Activated CD4-positive, alpha-beta memory T cell treated with anti-CD3 and anti-CD28 coated beads, Interleukin-2, amount 10 ng/mL, durations not matched to agents 7 days and 5 days (primary cell): ENCODE measurements at regions not wholly inside any gene's neighbourhood (a gene's known extent, or its start where the extent isn't known, plus 50 kb on each side); places are given as distances from the start of the nearest gene placed in this dataset.
A peak's percentile ranks its signal among the peaks of the same experiment; 100 is the strongest.
"Not testable (repeated sequence)": the region's sequence is repeated elsewhere in the genome, so short reads cannot be mapped to it uniquely, and the experiment has no call there.

Source experiments
- CTCF ChIA-PET: fragments of 350-600 bp; sonication (Branson Sonifier 250); formaldehyde crosslinking; loops from one replicate; lab custom pipeline; 2021; ENCODE audit warnings: antibody characterized with exemption, inconsistent platforms; lab: Charles Lee
- POLR2A ChIA-PET: fragments of 350-600 bp; sonication (Branson Sonifier 250); formaldehyde crosslinking; loops from one replicate; lab custom pipeline; 2021; ENCODE audit warnings: antibody characterized with exemption; lab: Charles Lee
- DNase-seq: peaks from one replicate; pipeline ENCODE4 v3.0.0-alpha.2; 2020
- H3K27ac Mint-ChIP-seq: one replicate; pipeline ENCODE4 v1.8.0; 2021; ENCODE audit warnings: mild to moderate bottlenecking, mixed read lengths
- H3K27me3 Mint-ChIP-seq: one replicate; pipeline ENCODE4 v1.8.0; 2021; ENCODE audit warnings: mixed read lengths
- H3K36me3 Mint-ChIP-seq: one replicate; pipeline ENCODE4 v1.8.0; 2021; ENCODE audit warnings: low read depth, mixed read lengths
- H3K4me1 Mint-ChIP-seq: one replicate; pipeline ENCODE4 v1.8.0; 2021; ENCODE audit warnings: mixed read lengths
- H3K4me3 Mint-ChIP-seq: one replicate; pipeline ENCODE4 v1.8.0; 2021; ENCODE audit warnings: mild to moderate bottlenecking, mixed read lengths
- H3K9me3 Mint-ChIP-seq: one replicate; pipeline ENCODE4 v1.8.0; 2021; ENCODE audit warnings: mixed read lengths

- H3K9me3 Mint-ChIP-seq, H3K4me3 Mint-ChIP-seq, H3K4me1 Mint-ChIP-seq, H3K36me3 Mint-ChIP-seq, H3K27ac Mint-ChIP-seq, DNase-seq, POLR2A ChIA-PET, CTCF ChIA-PET: not testable (repeated sequence)
- peaks cover 36% of the 10 kb centered on the region for H3K27me3 Mint-ChIP-seq
Measured at GRCh38 chr22:49680819-49681218, 146.9 kb downstream of the BRD1 start.

GRCh38 chr22:49678842-49679170, 148.9 kb downstream of the BRD1 start:
- H3K27ac Mint-ChIP-seq, result no peak overlapping the region
- H3K27me3 Mint-ChIP-seq, result peaks cover 31% of the 10 kb centered on the region
- ChIA-PET POLR2A (no interaction called here), CTCF (no interaction called here)
- no peaks in the 10 kb centered on the region for H3K4me1 Mint-ChIP-seq
- no peaks in the 10 kb centered on the region for H3K36me3 Mint-ChIP-seq
- DNase-seq, result peak; percentile 6
- H3K4me3 Mint-ChIP-seq, result no peak overlapping the region
- no peaks in the 10 kb centered on the region for H3K9me3 Mint-ChIP-seq

GRCh38 chr22:49678137-49678841, 149.4 kb downstream of the BRD1 start:
- H3K4me1 Mint-ChIP-seq, result no peaks in the 10 kb centered on the region
- CTCF ChIA-PET, result no interaction called here
- H3K36me3 Mint-ChIP-seq, result no peaks in the 10 kb centered on the region
- POLR2A ChIA-PET, result no interaction called here
- no peaks in the 10 kb centered on the region for H3K9me3 Mint-ChIP-seq
- no peak overlapping the region for H3K27ac Mint-ChIP-seq
- H3K4me3 Mint-ChIP-seq, result no peak overlapping the region
- DNase-seq, result peak; percentile 9
- peaks cover 28% of the 10 kb centered on the region for H3K27me3 Mint-ChIP-seq

GRCh38 chr22:49677495-49677889, 150.2 kb downstream of the BRD1 start:
- no peaks in the 10 kb centered on the region for H3K9me3 Mint-ChIP-seq
- no peaks in the 10 kb centered on the region for H3K4me1 Mint-ChIP-seq
- H3K36me3 Mint-ChIP-seq, result no peaks in the 10 kb centered on the region
- no peak for DNase-seq
- no peak overlapping the region for H3K27ac Mint-ChIP-seq
- H3K27me3 Mint-ChIP-seq, result peaks cover 28% of the 10 kb centered on the region
- ChIA-PET POLR2A (no interaction called here), CTCF (no interaction called here)
- H3K4me3 Mint-ChIP-seq, result no peak overlapping the region

- Mint-ChIP-seq H3K27me3 (peaks cover 31% of the 10 kb centered on the region), H3K9me3 (no peaks in the 10 kb centered on the region), H3K4me3 (no peak overlapping the region), H3K27ac (no peak overlapping the region), H3K4me1 (no peaks in the 10 kb centered on the region), H3K36me3 (no peaks in the 10 kb centered on the region)
- DNase-seq, result no peak
- POLR2A ChIA-PET, result no interaction called here
- CTCF ChIA-PET, result no interaction called here
Measured at GRCh38 chr22:49676783-49677494, 150.7 kb downstream of the BRD1 start.

GRCh38 chr22:49676230-49676629, 151.4 kb downstream of the BRD1 start:
- H3K36me3 Mint-ChIP-seq, result no peaks in the 10 kb centered on the region
- H3K9me3 Mint-ChIP-seq, result no peaks in the 10 kb centered on the region
- peaks cover 38% of the 10 kb centered on the region for H3K27me3 Mint-ChIP-seq
- no peak overlapping the region for H3K27ac Mint-ChIP-seq
- POLR2A ChIA-PET, result no interaction called here
- CTCF ChIA-PET, result no interaction called here
- no peak overlapping the region for H3K4me3 Mint-ChIP-seq
- H3K4me1 Mint-ChIP-seq, result peaks cover 4% of the 10 kb centered on the region
- no peak for DNase-seq

- ChIA-PET POLR2A (no interaction called here), CTCF (no interaction called here)
- Mint-ChIP-seq H3K27me3 (peaks cover 40% of the 10 kb centered on the region), H3K9me3 (no peaks in the 10 kb centered on the region), H3K4me1 (peaks cover 8% of the 10 kb centered on the region), H3K4me3 (no peak overlapping the region), H3K27ac (no peak overlapping the region), H3K36me3 (no peaks in the 10 kb centered on the region)
- no peak for DNase-seq
Measured at GRCh38 chr22:49674479-49675050, 153.1 kb downstream of the BRD1 start.

GRCh38 chr22:49673048-49673447, 154.6 kb downstream of the BRD1 start:
- no peaks in the 10 kb centered on the region for H3K36me3 Mint-ChIP-seq
- no peaks in the 10 kb centered on the region for H3K9me3 Mint-ChIP-seq
- H3K27me3 Mint-ChIP-seq, result peaks cover 34% of the 10 kb centered on the region
- ChIA-PET POLR2A (no interaction called here), CTCF (no interaction called here)
- no peak overlapping the region for H3K27ac Mint-ChIP-seq
- peaks cover 12% of the 10 kb centered on the region for H3K4me1 Mint-ChIP-seq
- no peak for DNase-seq
- no peak overlapping the region for H3K4me3 Mint-ChIP-seq

- no peaks in the 10 kb centered on the region for H3K36me3 Mint-ChIP-seq
- H3K27ac Mint-ChIP-seq, result no peak overlapping the region
- DNase-seq, result no peak
- no peak overlapping the region for H3K4me3 Mint-ChIP-seq
- CTCF ChIA-PET, result no interaction called here
- POLR2A ChIA-PET, result no interaction called here
- peaks cover 15% of the 10 kb centered on the region for H3K4me1 Mint-ChIP-seq
- no peaks in the 10 kb centered on the region for H3K9me3 Mint-ChIP-seq
- peaks cover 34% of the 10 kb centered on the region for H3K27me3 Mint-ChIP-seq
Measured at GRCh38 chr22:49672014-49672516, 155.6 kb downstream of the BRD1 start.

GRCh38 chr22:49671331-49672013, 156.2 kb downstream of the BRD1 start:
- Mint-ChIP-seq H3K27ac (no peak overlapping the region), H3K4me1 (peaks cover 20% of the 10 kb centered on the region), H3K36me3 (no peaks in the 10 kb centered on the region), H3K27me3 (peaks cover 31% of the 10 kb centered on the region), H3K9me3 (no peaks in the 10 kb centered on the region), H3K4me3 (peak overlapping the region; percentile 8)
- ChIA-PET POLR2A (no interaction called here), CTCF (no interaction called here)
- DNase-seq, result no peak

GRCh38 chr22:49670456-49671330, 157.0 kb downstream of the BRD1 start:
- peaks cover 20% of the 10 kb centered on the region for H3K4me1 Mint-ChIP-seq
- peak overlapping the region; percentile 8 for H3K4me3 Mint-ChIP-seq
- POLR2A ChIA-PET, result no interaction called here
- no peak for DNase-seq
- H3K9me3 Mint-ChIP-seq, result no peaks in the 10 kb centered on the region
- no peaks in the 10 kb centered on the region for H3K36me3 Mint-ChIP-seq
- peaks cover 31% of the 10 kb centered on the region for H3K27me3 Mint-ChIP-seq
- H3K27ac Mint-ChIP-seq, result no peak overlapping the region
- CTCF ChIA-PET, result no interaction called here

GRCh38 chr22:49669969-49670455, 157.7 kb downstream of the BRD1 start:
- H3K4me3 Mint-ChIP-seq, result not testable (repeated sequence)

More at GRCh38 chr22:49669969-49670455, 157.7 kb downstream of the BRD1 start:
- Mint-ChIP-seq H3K27me3 (peaks cover 31% of the 10 kb centered on the region), H3K4me1 (peaks cover 20% of the 10 kb centered on the region)
- CTCF ChIA-PET, result interaction anchor here (1.6 kb wide), 1 partner anchor 13 kb away, joined by 4 read pairs; no protein-coding TSS in a partner anchor
- H3K9me3 Mint-ChIP-seq, DNase-seq, H3K36me3 Mint-ChIP-seq, POLR2A ChIA-PET, H3K27ac Mint-ChIP-seq: not testable (repeated sequence)
